ENCODE measurements at regions not wholly inside any gene's neighbourhood (a gene's known extent, or its start where the extent isn't known, plus 50 kb on each side); places are given as distances from the start of the nearest gene placed in this dataset.

GRCh38 chr14:26209699-26210098, 388.1 kb downstream of the NOVA1 start:
- WGBS, 2 donors: 44 to 90% methylated on average over 2 of the region's 2 CpGs
- no peak for DNase-seq
- no peaks in the 10 kb centered on the region for H3K36me3 ChIP-seq
- no peaks in the 10 kb centered on the region for H3K27me3 ChIP-seq
- no peak overlapping the region for H3K4me3 ChIP-seq (replicated peaks in 1 of 3)
- H3K4me1 ChIP-seq: no peaks in the 10 kb centered on the region
- no peak overlapping the region for H3K27ac ChIP-seq
- intact Hi-C loops (cut with DNase I): no loop called here
- H3K9me3 ChIP-seq: no peaks in the 10 kb centered on the region
- TF ChIP-seq CTCF (IDR thresholded peaks at IDR 0.05) (no peak), POLR2A (IDR thresholded peaks at IDR 0.05) (no peak)

GRCh38 chr14:26206640-26207039, 391.2 kb downstream of the NOVA1 start:
- H3K27ac ChIP-seq: no peak overlapping the region
- intact Hi-C loops (cut with DNase I): no loop called here
- TF ChIP-seq CTCF (IDR thresholded peaks at IDR 0.05): no peak
- no peak for TF ChIP-seq POLR2A (IDR thresholded peaks at IDR 0.05)
- no peaks in the 10 kb centered on the region for H3K9me3 ChIP-seq
- no peaks in the 10 kb centered on the region for H3K36me3 ChIP-seq
- H3K27me3 ChIP-seq: no peaks in the 10 kb centered on the region
- no peak overlapping the region for H3K4me3 ChIP-seq (replicated peaks in 1 of 3)
- 83 to 90% methylated on average over 2 of the region's 2 CpGs for WGBS, 2 donors
- no peak for DNase-seq
- no peaks in the 10 kb centered on the region for H3K4me1 ChIP-seq

- no peak for TF ChIP-seq CTCF (IDR thresholded peaks at IDR 0.05)
- no peak for TF ChIP-seq POLR2A (IDR thresholded peaks at IDR 0.05)
- WGBS, 2 donors: 6 to 9% methylated on average over 41 to 43 of the region's 48 CpGs
- Histone ChIP-seq H3K27ac (no peak overlapping the region), H3K36me3 (no peaks in the 10 kb centered on the region), H3K27me3 (no peaks in the 10 kb centered on the region), H3K4me1 (no peaks in the 10 kb centered on the region), H3K4me3 (replicated peaks in 1 of 3) (no peak overlapping the region), H3K9me3 (no peaks in the 10 kb centered on the region)
- intact Hi-C loops (cut with DNase I): no loop called here
- DNase-seq: peak; percentile 39 to 58
Observed at GRCh38 chr14:26204728-26205479, 392.9 kb downstream of the NOVA1 start.

GRCh38 chr14:26204366-26204727, 393.5 kb downstream of the NOVA1 start:
- no peak overlapping the region for H3K4me3 ChIP-seq (replicated peaks in 1 of 3)
- no peak for DNase-seq
- H3K9me3 ChIP-seq: no peaks in the 10 kb centered on the region
- H3K27me3 ChIP-seq: no peaks in the 10 kb centered on the region
- intact Hi-C loops (cut with DNase I): no loop called here
- H3K27ac ChIP-seq: no peak overlapping the region
- WGBS, 2 donors: 53 to 64% methylated on average over 5 of the region's 5 CpGs
- TF ChIP-seq CTCF (IDR thresholded peaks at IDR 0.05) (no peak), POLR2A (IDR thresholded peaks at IDR 0.05) (no peak)
- H3K36me3 ChIP-seq: no peaks in the 10 kb centered on the region
- H3K4me1 ChIP-seq: no peaks in the 10 kb centered on the region

GRCh38 chr14:26200687-26201086, 397.1 kb downstream of the NOVA1 start:
- DNase-seq: no peak
- Histone ChIP-seq H3K4me3 (replicated peaks in 1 of 3) (no peak overlapping the region), H3K27ac (no peak overlapping the region), H3K27me3 (no peaks in the 10 kb centered on the region), H3K36me3 (no peaks in the 10 kb centered on the region), H3K4me1 (no peaks in the 10 kb centered on the region), H3K9me3 (no peaks in the 10 kb centered on the region)
- intact Hi-C loops (cut with DNase I): no loop called here
- TF ChIP-seq POLR2A (IDR thresholded peaks at IDR 0.05) (no peak), CTCF (IDR thresholded peaks at IDR 0.05) (no peak)
- WGBS, 2 donors: 95 to 98% methylated on average over 3 of the region's 3 CpGs
